ENCODE measurements at regions not wholly inside any gene's neighbourhood (a gene's known extent, or its start where the extent isn't known, plus 50 kb on each side); places are given as distances from the start of the nearest gene placed in this dataset.

DNA sequence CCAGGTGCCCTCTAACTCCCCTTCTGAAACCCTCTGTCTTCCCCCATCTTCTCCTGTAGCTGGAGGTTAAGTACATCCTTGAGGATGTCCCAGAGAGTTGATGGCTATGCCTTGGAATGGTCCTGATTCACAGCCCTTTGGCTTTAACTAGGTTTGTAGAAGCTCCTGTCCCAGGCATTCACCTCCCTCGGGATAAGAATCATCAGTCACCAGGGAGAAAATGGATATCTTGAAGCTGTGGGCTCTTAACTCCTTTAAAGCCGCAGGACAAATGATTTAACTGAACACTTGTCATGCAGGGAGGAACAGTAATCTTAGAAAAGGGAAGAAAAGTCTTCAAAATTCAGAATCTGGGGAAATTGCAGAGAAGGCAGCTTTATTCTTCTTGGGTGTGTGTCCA, 139.9 kb downstream of the PSAT1 start:
- Histone ChIP-seq H3K27ac (ENCODE audit: insufficient read depth, low read depth, low read length) (no peak overlapping the region), H3K36me3 (ENCODE audit: control insufficient read depth in 2 of 2, extremely low read depth in 1 of 2, insufficient read depth in 2 of 2, low read length in 2 of 2) (no peaks in the 10 kb centered on the region), H4K20me1 (replicated peaks; ENCODE audit: control insufficient read depth, extremely low read depth, insufficient read depth, low read length) (no peaks in the 10 kb centered on the region), H3K9ac (replicated peaks; ENCODE audit: extremely low read depth, insufficient read depth, low read length) (no peak overlapping the region), H3K9me1 (replicated peaks; ENCODE audit: control insufficient read depth, extremely low read depth, insufficient read depth, low read length) (no peaks in the 10 kb centered on the region), H3K9me3 (replicated peaks; ENCODE audit: control insufficient read depth, insufficient read depth, low read length) (no peaks in the 10 kb centered on the region), H2AFZ (ENCODE audit: low read depth, low read length) (no peak overlapping the region), H3K4me2 (ENCODE audit: insufficient read depth, low read length) (no peak overlapping the region), H3K4me1 (ENCODE audit: control insufficient read depth, extremely low read depth, insufficient read depth, low read length) (no peaks in the 10 kb centered on the region), H3K79me2 (ENCODE audit: control insufficient read depth, insufficient read depth, low read length) (no peaks in the 10 kb centered on the region), H3K4me3 (replicated peaks in 1 of 3; ENCODE audit: insufficient read depth in 1 of 3, low read depth in 1 of 3, low read length in 3 of 3) (no peak overlapping the region), H3K27me3 (ENCODE audit: control insufficient read depth in 2 of 2, insufficient read depth in 2 of 2, low read length in 2 of 2) (peaks cover 5 to 18% of the 10 kb centered on the region in 2 experiments)
- BruUV-seq (replicated peaks) = no TSS peak
- ChIA-PET POLR2A (no interaction called here), CTCF (no interaction called here)
- TF ChIP-seq, protein P1, sequence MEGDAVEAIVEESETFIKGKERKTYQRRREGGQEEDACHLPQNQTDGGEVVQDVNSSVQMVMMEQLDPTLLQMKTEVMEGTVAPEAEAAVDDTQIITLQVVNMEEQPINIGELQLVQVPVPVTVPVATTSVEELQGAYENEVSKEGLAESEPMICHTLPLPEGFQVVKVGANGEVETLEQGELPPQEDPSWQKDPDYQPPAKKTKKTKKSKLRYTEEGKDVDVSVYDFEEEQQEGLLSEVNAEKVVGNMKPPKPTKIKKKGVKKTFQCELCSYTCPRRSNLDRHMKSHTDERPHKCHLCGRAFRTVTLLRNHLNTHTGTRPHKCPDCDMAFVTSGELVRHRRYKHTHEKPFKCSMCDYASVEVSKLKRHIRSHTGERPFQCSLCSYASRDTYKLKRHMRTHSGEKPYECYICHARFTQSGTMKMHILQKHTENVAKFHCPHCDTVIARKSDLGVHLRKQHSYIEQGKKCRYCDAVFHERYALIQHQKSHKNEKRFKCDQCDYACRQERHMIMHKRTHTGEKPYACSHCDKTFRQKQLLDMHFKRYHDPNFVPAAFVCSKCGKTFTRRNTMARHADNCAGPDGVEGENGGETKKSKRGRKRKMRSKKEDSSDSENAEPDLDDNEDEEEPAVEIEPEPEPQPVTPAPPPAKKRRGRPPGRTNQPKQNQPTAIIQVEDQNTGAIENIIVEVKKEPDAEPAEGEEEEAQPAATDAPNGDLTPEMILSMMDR (IDR thresholded peaks at IDR 0.05; ENCODE audit: extremely low read depth in 1 of 2, insufficient read depth in 1 of 2, low read depth in 1 of 2, low read length in 2 of 2) = no peak
- TF ChIP-seq JUN (IDR thresholded peaks at IDR 0.05; ENCODE audit: borderline replicate concordance, insufficient read depth, insufficient read length, low read depth) = no peak
- TF ChIP-seq POLR2A (IDR thresholded peaks at IDR 0.05; ENCODE audit: low read depth, low read length) = no peak
- TF ChIP-seq MYC (IDR thresholded peaks at IDR 0.05; ENCODE audit: low read depth, low read length) = no peak
- dilution Hi-C loops (cut with MboI; ENCODE audit: extremely low pct_ligation_motif_present, low sequenced_read_pairs) (no loop called here), intact Hi-C loops (cut with micrococcal nuclease) (no loop called here)
- DNase-seq (ENCODE audit: low read depth, low spot score) (no peak), FAIRE-seq (no peak)

DNA sequence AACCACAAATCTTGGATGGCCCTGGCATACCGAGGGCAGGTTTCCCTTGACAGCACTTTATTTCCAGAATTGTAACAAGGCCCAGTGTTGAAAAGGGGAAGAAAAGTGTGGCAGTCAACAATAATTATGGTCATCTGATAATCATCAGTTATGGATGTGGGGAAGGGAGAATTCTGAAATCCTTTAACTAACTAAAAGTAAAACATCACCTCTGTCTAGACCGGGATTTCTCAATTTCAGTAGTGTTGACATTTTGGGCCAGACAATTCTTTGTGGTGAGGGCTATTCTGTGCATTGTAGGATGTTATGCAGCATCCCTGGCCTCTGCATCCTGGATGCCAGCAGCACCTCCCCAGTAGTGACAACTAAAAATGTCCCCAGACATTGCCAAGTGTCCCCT, 140.4 kb downstream of the PSAT1 start:
- no peak for DNase-seq (ENCODE audit: low read depth, low spot score)
- Histone ChIP-seq H3K27ac (ENCODE audit: insufficient read depth, low read depth, low read length) (no peak overlapping the region), H4K20me1 (replicated peaks; ENCODE audit: control insufficient read depth, extremely low read depth, insufficient read depth, low read length) (no peaks in the 10 kb centered on the region), H3K4me3 (replicated peaks in 1 of 3; ENCODE audit: insufficient read depth in 1 of 3, low read depth in 1 of 3, low read length in 3 of 3) (no peak overlapping the region), H3K27me3 (ENCODE audit: control insufficient read depth in 2 of 2, insufficient read depth in 2 of 2, low read length in 2 of 2) (peaks cover 5 to 18% of the 10 kb centered on the region in 2 experiments), H3K9me3 (replicated peaks; ENCODE audit: control insufficient read depth, insufficient read depth, low read length) (no peaks in the 10 kb centered on the region), H3K9ac (replicated peaks; ENCODE audit: extremely low read depth, insufficient read depth, low read length) (no peak overlapping the region), H3K4me2 (ENCODE audit: insufficient read depth, low read length) (no peak overlapping the region), H3K79me2 (ENCODE audit: control insufficient read depth, insufficient read depth, low read length) (no peaks in the 10 kb centered on the region), H3K36me3 (ENCODE audit: control insufficient read depth in 2 of 2, extremely low read depth in 1 of 2, insufficient read depth in 2 of 2, low read length in 2 of 2) (no peaks in the 10 kb centered on the region), H3K9me1 (replicated peaks; ENCODE audit: control insufficient read depth, extremely low read depth, insufficient read depth, low read length) (no peaks in the 10 kb centered on the region), H3K4me1 (ENCODE audit: control insufficient read depth, extremely low read depth, insufficient read depth, low read length) (no peaks in the 10 kb centered on the region), H2AFZ (ENCODE audit: low read depth, low read length) (no peak overlapping the region)
- dilution Hi-C loops (cut with MboI; ENCODE audit: extremely low pct_ligation_motif_present, low sequenced_read_pairs) (no loop called here), intact Hi-C loops (cut with micrococcal nuclease) (no loop called here)
- no TSS peak for BruUV-seq (replicated peaks)
- TF ChIP-seq FOS (IDR thresholded peaks at IDR 0.05; ENCODE audit: borderline replicate concordance, insufficient read depth, low read length) = no peak
- TF ChIP-seq, protein P2, sequence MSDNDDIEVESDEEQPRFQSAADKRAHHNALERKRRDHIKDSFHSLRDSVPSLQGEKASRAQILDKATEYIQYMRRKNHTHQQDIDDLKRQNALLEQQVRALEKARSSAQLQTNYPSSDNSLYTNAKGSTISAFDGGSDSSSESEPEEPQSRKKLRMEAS (IDR thresholded peaks at IDR 0.05; ENCODE audit: insufficient read depth, insufficient read length) = no peak
- TF ChIP-seq, protein P1 (IDR thresholded peaks at IDR 0.05; ENCODE audit: extremely low read depth in 1 of 2, insufficient read depth in 1 of 2, low read depth in 1 of 2, low read length in 2 of 2) = no peak
- no peak for TF ChIP-seq GATA2 (IDR thresholded peaks at IDR 0.05; ENCODE audit: insufficient read depth, insufficient read length, low read depth, low read length)
- TF ChIP-seq EZH2 (IDR thresholded peaks at IDR 0.05; ENCODE audit: borderline replicate concordance, low read depth, low read length, severe bottlenecking) = no peak
- no peak for TF ChIP-seq POLR2A (IDR thresholded peaks at IDR 0.05; ENCODE audit: low read depth, low read length)
- no peak for TF ChIP-seq JUN (IDR thresholded peaks at IDR 0.05; ENCODE audit: borderline replicate concordance, insufficient read depth, insufficient read length, low read depth)
- TF ChIP-seq POLR2AphosphoS5 (IDR thresholded peaks at IDR 0.05; ENCODE audit: insufficient read depth, low read depth, low read length) = no peak
- no peak for TF ChIP-seq MYC (IDR thresholded peaks at IDR 0.05; ENCODE audit: low read depth, low read length)
- CTCF ChIA-PET = interaction anchor here (0.7 to 1.4 kb wide), 3 partner anchors 11 to 692 kb away, joined by 3 to 5 read pairs (median 4); no protein-coding TSS in a partner anchor
- FAIRE-seq = no peak
- POLR2A ChIA-PET = no interaction called here
